H1 (cell line): ENCODE measurements at regions not wholly inside any gene's neighbourhood (a gene's known extent, or its start where the extent isn't known, plus 50 kb on each side); places are given as distances from the start of the nearest gene placed in this dataset.

ENCODE experiments used
- CTCF ChIA-PET: fragments of 300-600 bp; sonication (Branson Sonifier 250); formaldehyde crosslinking; loops from one replicate; lab custom pipeline; 2021; ENCODE audit not compliant: partially characterized antibody; lab: Charles Lee
- POLR2A ChIA-PET: fragments of 300-600 bp; sonication (Branson Sonifier 250); formaldehyde crosslinking; loops from one replicate; lab custom pipeline; 2021; ENCODE audit warnings: inconsistent platforms; ENCODE audit not compliant: partially characterized antibody; lab: Charles Lee
- DNase-seq, 2 experiments: peaks; one replicate each; pipeline versions ENCODE4 v3.0.0 to v3.0.0-alpha.2; 2010 to 2022; ENCODE audit warnings: low spot score in 2 of 2, low read depth in 1 of 2, mixed read lengths in 1 of 2
- FAIRE-seq: peaks from 2 replicates; lab custom pipeline; 2011; peaks lifted over from hg19 to GRCh38; lab: Jason Lieb, UNC
- H2AFZ ChIP-seq: 2 replicates; pipeline ENCODE4 v1.8.1; 2012; ENCODE audit warnings: low read length, inconsistent platforms
- H2AK5ac ChIP-seq: 2 replicates; pipeline ENCODE4 v1.6.1; 2013; ENCODE audit warnings: low read depth, low read length
- H2BK120ac ChIP-seq: replicated peaks from 2 replicates; pipeline ENCODE3; 2013; ENCODE audit warnings: low read depth, low read length, inconsistent platforms
- H2BK12ac ChIP-seq: 2 replicates; pipeline ENCODE4 v1.6.1; 2013; ENCODE audit warnings: low read depth, low read length
- H2BK15ac ChIP-seq: 2 replicates; pipeline ENCODE4 v1.6.1; 2013; ENCODE audit warnings: low read length
- H2BK20ac ChIP-seq: 2 replicates; pipeline ENCODE4 v1.6.1; 2013; ENCODE audit warnings: low read length
- H2BK5ac ChIP-seq: 2 replicates; pipeline ENCODE4 v1.6.1; 2013; ENCODE audit warnings: low read depth, low read length
- H3K14ac ChIP-seq: 2 replicates; pipeline ENCODE4 v1.6.1; 2013; ENCODE audit warnings: inconsistent platforms; ENCODE audit not compliant: insufficient read length
- H3K18ac ChIP-seq: 2 replicates; pipeline ENCODE4 v1.6.1; 2013; ENCODE audit warnings: low read length; ENCODE audit errors: extremely low read depth
- H3K23ac ChIP-seq: 2 replicates; pipeline ENCODE4 v1.6.1; 2013; ENCODE audit warnings: inconsistent platforms; ENCODE audit not compliant: insufficient read length
- H3K23me2 ChIP-seq: 2 replicates; pipeline ENCODE4 v1.6.1; 2013; ENCODE audit warnings: low read depth, low read length
- H3K27ac ChIP-seq: 2 replicates; pipeline ENCODE4 v1.6.1; 2011; ENCODE audit warnings: low read depth, low read length, inconsistent platforms
- H3K27me3 ChIP-seq, 4 experiments: replicated peaks in 1 of 4; 1 replicate in 1 of 4; 2 replicates in 3 of 4; pipeline versions ENCODE4 v1.6.1 to v1.8.1; 2011 to 2013; ENCODE audit warnings: low read length in 3 of 4, mild to moderate bottlenecking in 3 of 4, inconsistent platforms in 2 of 4, mixed read lengths in 2 of 4, moderate library complexity in 1 of 4; ENCODE audit not compliant: control insufficient read depth in 3 of 4, insufficient read depth in 3 of 4; ENCODE audit errors: extremely low read depth in 1 of 4
- H3K36me3 ChIP-seq, 4 experiments: 2 replicates each; pipeline versions ENCODE4 v1.6.1 to v1.8.1; 2011 to 2013; ENCODE audit warnings: mild to moderate bottlenecking in 4 of 4, low read length in 3 of 4, moderate library complexity in 2 of 4, control low read depth in 1 of 4, inconsistent platforms in 1 of 4; ENCODE audit not compliant: insufficient read depth in 4 of 4, control insufficient read depth in 2 of 4
- H3K4ac ChIP-seq: replicated peaks from 2 replicates; pipeline ENCODE3; 2013; ENCODE audit warnings: low read length, low read depth, mixed read lengths, inconsistent platforms; ENCODE audit not compliant: insufficient read length
- H3K4me1 ChIP-seq, 4 experiments: replicated peaks in 1 of 4; 1 replicate in 1 of 4; 2 replicates in 3 of 4; pipeline versions ENCODE4 v1.6.1 to v1.8.1; 2011 to 2013; ENCODE audit warnings: low read length in 3 of 4, inconsistent platforms in 2 of 4, mixed read lengths in 1 of 4; ENCODE audit not compliant: insufficient read depth in 4 of 4, control insufficient read depth in 3 of 4
- H3K4me2 ChIP-seq, 2 experiments: 2 replicates each; pipeline versions ENCODE4 v1.6.1 to v1.8.1; 2011 to 2013; ENCODE audit warnings: low read depth in 2 of 2, low read length in 2 of 2, control low read depth in 1 of 2, inconsistent platforms in 1 of 2, mild to moderate bottlenecking in 1 of 2; ENCODE audit not compliant: insufficient read depth in 1 of 2
- H3K4me3 ChIP-seq, 4 experiments: fragments of 200-600, 300-600 bp in 1 of 4; sonication (generic), shearing (Covaris generic), sonication (Bioruptor Twin) in 1 of 4; 2 replicates each; pipeline versions ENCODE4 v1.5.1 to v1.8.1; 2011 to 2016; ENCODE audit warnings: low read length in 4 of 4, low read depth in 3 of 4, control low read depth in 2 of 4, inconsistent platforms in 2 of 4, mild to moderate bottlenecking in 2 of 4, mixed read lengths in 1 of 4, moderate library complexity in 1 of 4; ENCODE audit not compliant: insufficient read depth in 2 of 4; ENCODE audit errors: extremely low read depth in 1 of 4
- H3K56ac ChIP-seq: replicated peaks from 2 replicates; pipeline ENCODE3; 2013; ENCODE audit warnings: low read depth, mild to moderate bottlenecking, mixed read lengths, low read length, inconsistent platforms; ENCODE audit not compliant: insufficient read length
- H3K79me1 ChIP-seq: 2 replicates; pipeline ENCODE4 v1.6.1; 2013; ENCODE audit warnings: low read depth, low read length, control low read depth
- H3K79me2 ChIP-seq, 2 experiments: 2 replicates each; pipeline versions ENCODE4 v1.6.1 to v1.8.1; 2012 to 2013; ENCODE audit warnings: low read length in 2 of 2, mild to moderate bottlenecking in 2 of 2, inconsistent platforms in 1 of 2; ENCODE audit not compliant: insufficient read depth in 2 of 2, control insufficient read depth in 1 of 2
- H3K9ac ChIP-seq, 4 experiments: replicated peaks in 1 of 4; 1 replicate in 1 of 4; 2 replicates in 3 of 4; pipeline versions ENCODE4 v1.6.1 to v1.8.1; 2011 to 2013; ENCODE audit warnings: low read depth in 3 of 4, low read length in 3 of 4, control low read depth in 2 of 4, mild to moderate bottlenecking in 2 of 4, moderate library complexity in 2 of 4, inconsistent platforms in 1 of 4; ENCODE audit errors: extremely low read depth in 1 of 4
- H3K9me3 ChIP-seq, 2 experiments: 2 replicates each; pipeline versions ENCODE4 v1.6.1 to v1.8.1; 2012 to 2013; ENCODE audit warnings: mild to moderate bottlenecking in 2 of 2, moderate library complexity in 2 of 2, control low read depth in 1 of 2, inconsistent platforms in 1 of 2, low read depth in 1 of 2, low read length in 1 of 2, mixed read lengths in 1 of 2; ENCODE audit not compliant: insufficient read depth in 2 of 2
- H4K20me1 ChIP-seq, 2 experiments: replicated peaks in 1 of 2; 2 replicates each; pipeline versions ENCODE3 to v1.8.1; 2011 to 2013; ENCODE audit warnings: inconsistent platforms in 2 of 2, low read length in 2 of 2, mild to moderate bottlenecking in 1 of 2; ENCODE audit not compliant: insufficient read depth in 2 of 2, control insufficient read depth in 1 of 2
- H4K5ac ChIP-seq: 2 replicates; pipeline ENCODE4 v1.6.1; 2013; ENCODE audit warnings: low read length, low read depth, mixed read lengths, inconsistent platforms; ENCODE audit not compliant: insufficient read length
- H4K8ac ChIP-seq: 2 replicates; pipeline ENCODE4 v1.8.0; 2013; ENCODE audit warnings: mild to moderate bottlenecking, moderate library complexity, low read length, inconsistent platforms; ENCODE audit not compliant: insufficient read depth; ENCODE audit errors: extremely low read depth
- H4K91ac ChIP-seq: replicated peaks from 2 replicates; pipeline ENCODE3; 2013; ENCODE audit warnings: low read length, mixed read lengths, inconsistent platforms; ENCODE audit not compliant: insufficient read length
- CREB1 ChIP-seq: IDR thresholded peaks from 2 replicates; pipeline ENCODE4 v1.6.1; 2012; ENCODE audit warnings: inconsistent platforms
- EGR1 ChIP-seq: IDR thresholded peaks from 2 replicates; pipeline ENCODE4 v1.6.1; 2011; ENCODE audit warnings: low read depth, low read length, borderline replicate concordance
- HDAC2 ChIP-seq, 2 experiments: fragments of 300-600 bp in 1 of 2; sonication (generic) in 1 of 2; IDR thresholded peaks; 2 replicates each; pipeline ENCODE4 v1.6.1; 2011 to 2012; ENCODE audit warnings: low read depth in 2 of 2, low read length in 2 of 2, mild to moderate bottlenecking in 2 of 2, moderate library complexity in 2 of 2, borderline replicate concordance in 1 of 2, inconsistent platforms in 1 of 2
- KDM1A ChIP-seq: fragments of 200-600, 300-600 bp; sonication (generic); IDR thresholded peaks from 2 replicates; pipeline ENCODE4 v1.7.1; 2016; ENCODE audit warnings: mild to moderate bottlenecking, low read length, borderline replicate concordance
- MAX ChIP-seq: IDR thresholded peaks from 2 replicates; pipeline ENCODE4 v1.6.1; 2012; ENCODE audit warnings: inconsistent platforms
- POLR2A ChIP-seq, 2 experiments: IDR thresholded peaks; 1 replicate in 1 of 2; 2 replicates in 1 of 2; pipeline ENCODE4 v1.6.1; 2011; ENCODE audit warnings: low read depth in 2 of 2, low read length in 2 of 2, mild to moderate bottlenecking in 2 of 2; ENCODE audit errors: control extremely low read depth in 1 of 2
- RAD21 ChIP-seq, 2 experiments: IDR thresholded peaks in 1 of 2; conservative IDR thresholded peaks in 1 of 2; 2 replicates each; pipeline ENCODE4 v1.6.1; 2011; ENCODE audit warnings: low read depth in 2 of 2, low read length in 2 of 2, improper control_type of control experiment in 1 of 2, inconsistent platforms in 1 of 2, mild to moderate bottlenecking in 1 of 2, moderate library complexity in 1 of 2
- RFX5 ChIP-seq: IDR thresholded peaks from 2 replicates; pipeline ENCODE4 v1.6.1; 2011; ENCODE audit warnings: low read depth, low read length, improper control_type of control experiment, borderline replicate concordance
- TAF1 ChIP-seq: IDR thresholded peaks from 2 replicates; pipeline ENCODE4 v1.6.1; 2011; ENCODE audit warnings: mild to moderate bottlenecking, low read depth, low read length
- ZNF274 ChIP-seq: IDR thresholded peaks from 2 replicates; pipeline ENCODE4 v1.7.0; 2012; ENCODE audit warnings: low read length, borderline replicate concordance; ENCODE audit errors: extremely low read depth
- WGBS, 2 experiments: shearing (Covaris generic) in 1 of 2; methylation state at CpG; one replicate each; pipeline versions ENCODE4 v1.1.6 to v1.1.7; 2013 to 2015; ENCODE audit warnings: low lambda C conversion rate in 2 of 2, mixed read lengths in 2 of 2, inconsistent platforms in 1 of 2, low coverage in 1 of 2, missing lambda C conversion rate in 1 of 2; ENCODE audit not compliant: insufficient replicate concordance in 2 of 2, insufficient coverage in 1 of 2, insufficient read length in 1 of 2; ENCODE audit errors: extremely low coverage in 1 of 2, missing lambda C conversion rate in 1 of 2; 5-methylcytosine and 5-hydroxymethylcytosine counted together

- POLR2A ChIA-PET = interaction anchor here (1.1 kb wide), 1 partner anchor 67 kb away, joined by 3 read pairs; no protein-coding TSS in a partner anchor
- H4K91ac ChIP-seq = no peak overlapping the region
- H3K56ac ChIP-seq = no peak overlapping the region
- no peak overlapping the region for H3K23ac ChIP-seq
- H2AFZ ChIP-seq = no peak overlapping the region
- no peak overlapping the region for H4K8ac ChIP-seq
- no peaks in the 10 kb centered on the region for H4K20me1 ChIP-seq
- no peaks in the 10 kb centered on the region for H3K79me1 ChIP-seq
- no peak overlapping the region for H2BK120ac ChIP-seq
- no peak overlapping the region for H2BK15ac ChIP-seq
- H4K5ac ChIP-seq = no peak overlapping the region
- H3K27me3 ChIP-seq = no peaks in the 10 kb centered on the region; a peak in 1 of 7 replicates
- DNase-seq (no peak), FAIRE-seq (no peak)
- H3K27ac ChIP-seq = no peak overlapping the region
- no peak overlapping the region for H2BK12ac ChIP-seq
- H3K9ac ChIP-seq = no peak overlapping the region
- no peak overlapping the region for H3K14ac ChIP-seq
- H3K79me2 ChIP-seq = no peaks in the 10 kb centered on the region
- no peak overlapping the region for H3K4me2 ChIP-seq
- peaks cover 3 to 7% (median 5%) of the 10 kb centered on the region in 4 experiments for H3K4me1 ChIP-seq
- H2BK20ac ChIP-seq = no peak overlapping the region
- 91% methylated on average over 1 of the region's 1 CpG; no CpG with 5 or more reads in 1 of the 2 experiments for WGBS, 2 experiments
- no peak overlapping the region for H3K18ac ChIP-seq
- H3K9me3 ChIP-seq = no peaks in the 10 kb centered on the region
- H2AK5ac ChIP-seq = no peak overlapping the region
- H2BK5ac ChIP-seq = no peak overlapping the region
- H3K23me2 ChIP-seq = no peaks in the 10 kb centered on the region
- H3K4ac ChIP-seq = no peak overlapping the region
- TF ChIP-seq EGR1 = no peak
- TF ChIP-seq MAX = no peak
- no peak for TF ChIP-seq RAD21 (IDR thresholded peaks at IDR 0.05 in 1 of 2, conservative IDR thresholded peaks at IDR 0.05 in 1 of 2; ENCODE audit: low read depth in 2 of 2, low read length in 2 of 2)
- peak in 1 of 2 experiments; percentile 60; a peak in 1 of 4 replicates for TF ChIP-seq HDAC2 (IDR thresholded peaks at IDR 0.05; ENCODE audit: borderline replicate concordance in 1 of 2, low read depth in 2 of 2, low read length in 2 of 2)
- TF ChIP-seq TAF1 = no peak
- TF ChIP-seq RFX5 = no peak
- TF ChIP-seq POLR2A (IDR thresholded peaks at IDR 0.05; ENCODE audit: control extremely low read depth in 1 of 2, low read depth in 2 of 2, low read length in 2 of 2) = no peak
- TF ChIP-seq CREB1 = no peak
- TF ChIP-seq KDM1A = peak; percentile 77
- no peak for TF ChIP-seq ZNF274
- no peak overlapping the region for H3K4me3 ChIP-seq
- H3K36me3 ChIP-seq = no peaks in the 10 kb centered on the region
- CTCF ChIA-PET = interaction anchor here (1.0 to 1.8 kb wide), 5 partner anchors 14 to 145 kb away, joined by 3 to 6 read pairs (median 4); partner anchors contain the start of gene PALS2
Measured at GRCh38 chr7:24501443-24502134, 71.7 kb upstream of the PALS2 start.
